Stimulated activated CD8-positive, alpha-beta memory T cell treated with anti-CD3 and anti-CD28 coated beads, Interleukin-4, amount 100 ng/mL, for 48 hours (primary cell): ENCODE measurements at regions not wholly inside any gene's neighbourhood (a gene's known extent, or its start where the extent isn't known, plus 50 kb on each side); places are given as distances from the start of the nearest gene placed in this dataset.

Source experiments
- DNase-seq: peaks from one replicate; pipeline ENCODE4 v3.0.0-alpha.2; 2020

DNA sequence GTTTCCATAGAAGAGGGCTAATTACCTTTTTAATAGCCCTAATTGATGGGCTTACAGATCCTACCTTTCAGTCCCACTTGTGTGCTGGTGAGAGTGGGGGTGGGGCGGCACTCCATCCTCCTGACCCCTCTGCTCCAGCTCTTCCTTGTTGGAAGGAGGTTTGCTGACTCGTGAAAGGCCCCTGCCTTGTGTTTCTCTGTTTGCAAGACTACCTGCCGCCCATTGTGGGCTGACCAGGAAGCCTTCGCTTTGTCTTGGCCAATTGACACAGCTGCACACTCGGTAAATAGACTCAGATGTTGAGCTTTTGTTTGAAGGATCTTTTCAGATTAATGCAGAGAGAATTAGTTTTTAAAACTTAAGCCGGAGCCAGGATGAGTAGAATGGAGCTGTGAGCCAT lies 197.3 kb upstream of the HES1 start:
- no peak for DNase-seq

DNA sequence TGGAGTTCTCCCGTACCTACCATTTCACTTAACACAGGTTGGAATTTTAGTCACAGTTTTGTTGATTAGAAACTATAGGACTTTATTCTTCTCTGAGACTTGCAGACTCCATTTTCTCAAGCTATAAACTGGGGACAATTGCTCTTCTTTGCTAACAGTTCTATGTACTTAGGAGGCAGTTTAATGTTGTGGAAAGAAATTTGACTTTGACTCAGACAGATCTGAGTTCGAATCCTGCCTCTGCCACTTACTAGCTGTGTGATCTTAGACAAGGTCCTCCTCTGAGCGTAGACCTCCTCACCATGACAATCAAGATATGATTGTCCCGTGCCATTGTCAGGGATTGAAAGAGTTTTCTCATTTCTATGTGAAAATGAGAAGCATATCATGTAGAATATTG lies 196.4 kb upstream of the HES1 start:
- no peak for DNase-seq

DNA sequence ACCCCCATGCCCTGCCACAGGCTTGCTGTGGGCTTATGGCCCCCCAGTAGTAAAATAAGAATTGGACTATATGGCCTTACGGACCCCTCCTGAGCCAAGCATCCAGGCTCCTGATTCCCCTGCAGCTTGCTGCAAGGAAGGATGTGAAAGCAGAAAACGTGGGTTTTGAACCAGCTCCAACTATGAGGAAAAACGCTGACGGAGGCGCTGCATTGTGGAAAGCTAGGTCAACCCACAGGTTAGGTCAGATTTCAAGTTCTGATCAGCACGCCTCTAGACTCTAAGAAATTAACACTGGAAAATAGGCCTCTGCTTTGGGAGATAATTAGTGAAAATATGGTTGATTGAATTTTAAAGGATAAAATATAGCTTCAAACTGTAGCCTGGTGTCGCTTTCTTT lies 195.4 kb upstream of the HES1 start:
- no peak for DNase-seq

DNA sequence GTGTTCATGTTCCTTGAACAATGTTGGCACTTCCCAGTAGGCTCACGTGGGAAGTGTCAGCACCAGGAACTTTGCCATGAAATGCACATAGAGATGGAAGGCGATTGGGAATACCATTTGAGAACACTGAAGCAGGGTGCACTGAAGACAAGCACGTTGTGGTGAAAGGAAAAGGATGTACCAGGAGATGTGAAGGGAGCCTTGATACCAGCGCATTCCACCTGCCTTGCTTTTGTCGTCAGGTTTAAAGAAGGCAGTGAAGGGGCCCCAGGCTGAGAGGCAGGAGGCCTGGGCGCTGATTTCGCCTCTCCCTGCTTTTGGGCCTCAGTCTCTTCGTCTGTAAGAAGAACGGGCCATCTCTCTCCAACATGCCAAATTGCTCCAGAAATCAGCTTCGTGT lies 194.5 kb upstream of the HES1 start:
- no peak for DNase-seq

DNA sequence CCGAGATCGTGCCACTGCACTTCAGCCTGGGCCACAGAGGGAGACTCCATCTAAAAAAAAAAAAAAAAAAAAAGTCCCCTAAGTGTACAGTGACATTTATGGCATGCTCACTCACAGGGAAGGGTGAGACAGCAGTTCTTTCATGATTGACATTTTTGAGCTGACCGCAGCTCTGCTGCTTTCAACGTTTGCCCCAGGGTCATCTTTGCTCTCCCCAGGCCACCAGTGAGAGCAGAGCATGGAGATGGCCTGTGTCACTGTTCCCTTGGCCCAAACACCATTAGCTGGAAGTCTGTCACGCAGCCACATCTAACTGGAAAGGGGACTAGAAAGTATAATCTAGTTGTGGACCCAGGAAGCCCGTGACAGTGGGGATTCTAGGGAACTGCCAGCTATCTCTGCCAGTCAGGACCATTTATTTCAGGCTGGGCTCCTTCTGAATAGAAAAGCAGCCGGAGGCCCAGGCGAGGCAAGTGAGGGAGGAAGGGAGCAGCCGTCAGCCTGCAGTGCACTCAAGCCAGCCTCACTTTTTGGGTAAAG lies 193.4 kb upstream of the HES1 start:
- DNase-seq = no peak

DNA sequence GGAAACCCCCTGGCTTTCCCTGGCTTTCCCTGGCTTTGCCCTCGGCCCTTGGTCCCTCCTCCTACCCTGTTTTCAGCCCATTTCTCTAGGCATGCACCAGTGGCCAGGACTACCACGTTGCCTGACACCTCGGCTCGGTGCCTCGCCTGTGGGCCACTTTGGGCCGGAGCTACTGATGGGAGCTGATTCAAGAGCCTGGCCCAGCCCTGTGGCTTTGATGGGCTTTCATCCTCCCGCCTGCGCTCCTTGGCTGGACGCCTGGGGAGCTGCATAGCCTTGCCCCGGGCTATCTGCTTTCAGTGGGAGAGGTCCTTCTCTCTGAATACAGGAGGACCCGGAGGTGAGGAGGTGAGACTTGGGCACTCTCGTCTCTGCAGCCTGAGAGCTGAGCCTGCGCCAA lies 192.7 kb upstream of the HES1 start:
- no peak for DNase-seq

DNA sequence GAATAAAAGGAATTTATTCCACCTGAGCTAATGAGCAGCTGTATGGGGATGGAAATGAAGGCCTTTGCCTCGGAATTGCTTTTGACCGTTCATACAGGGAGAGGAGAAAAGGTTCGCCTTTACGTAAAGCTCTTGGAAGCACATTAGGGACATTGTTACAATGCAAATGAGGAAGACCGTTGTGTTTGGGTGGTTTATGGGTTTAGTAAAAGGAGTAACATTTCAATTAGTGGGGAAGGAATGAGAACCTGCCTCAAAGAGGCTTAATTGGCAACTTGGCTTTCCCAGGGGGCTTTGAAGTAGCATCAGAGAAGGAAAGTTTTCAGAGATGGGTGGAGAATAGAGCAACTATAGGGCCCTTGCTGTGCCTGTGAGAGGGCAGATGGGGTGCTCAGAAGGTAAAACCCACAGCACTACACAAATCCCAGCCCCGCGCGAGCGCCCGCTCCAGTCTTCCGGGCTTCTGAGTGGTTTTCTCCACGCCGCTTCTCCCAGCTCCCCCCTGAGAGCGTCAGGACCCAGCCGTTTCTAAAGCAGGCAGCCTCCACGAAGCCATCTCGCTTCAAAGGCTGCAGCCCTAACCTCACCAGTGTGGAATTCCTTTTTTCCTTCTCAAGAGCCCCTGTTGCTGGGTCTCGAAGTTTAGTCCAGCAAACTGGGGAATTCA lies 192.0 kb upstream of the HES1 start:
- DNase-seq = no peak

DNA sequence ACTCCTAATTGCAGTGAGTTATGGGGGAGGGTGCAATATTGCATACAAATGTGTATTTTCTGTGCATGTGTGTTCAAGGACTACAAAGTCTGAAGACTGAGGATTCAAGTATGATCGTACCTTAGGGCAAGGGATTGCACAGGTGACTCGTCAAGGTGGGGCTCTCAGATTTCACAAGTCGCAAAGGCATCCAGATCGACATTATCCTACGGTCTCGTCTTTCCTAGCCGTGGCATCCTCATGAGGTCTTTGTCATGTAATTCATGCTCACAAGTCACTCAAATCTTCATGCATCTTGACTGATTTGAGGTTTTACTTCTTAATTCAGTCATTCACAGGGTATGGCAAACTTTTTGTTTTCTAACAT lies 191.4 kb upstream of the HES1 start:
- DNase-seq = no peak

DNA sequence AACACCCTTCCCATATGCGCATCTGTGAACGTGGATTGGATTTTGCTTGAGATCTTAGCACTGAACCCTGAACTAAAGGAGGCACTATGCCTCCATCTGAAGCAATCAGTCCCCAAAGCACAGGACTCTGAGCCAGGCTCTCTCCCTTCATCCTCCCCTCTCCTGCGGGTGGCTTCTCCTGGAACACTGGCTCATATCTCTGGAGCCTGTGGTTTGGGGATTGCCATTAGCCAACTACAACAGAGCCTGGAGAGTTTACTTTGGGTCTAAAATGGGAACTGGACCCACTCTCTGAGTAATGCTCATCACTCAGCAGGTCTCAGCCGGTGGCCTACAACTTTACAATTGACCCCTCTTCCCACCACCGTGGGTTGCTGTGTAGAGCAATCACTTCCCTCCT lies 190.8 kb upstream of the HES1 start:
- DNase-seq = no peak

DNA sequence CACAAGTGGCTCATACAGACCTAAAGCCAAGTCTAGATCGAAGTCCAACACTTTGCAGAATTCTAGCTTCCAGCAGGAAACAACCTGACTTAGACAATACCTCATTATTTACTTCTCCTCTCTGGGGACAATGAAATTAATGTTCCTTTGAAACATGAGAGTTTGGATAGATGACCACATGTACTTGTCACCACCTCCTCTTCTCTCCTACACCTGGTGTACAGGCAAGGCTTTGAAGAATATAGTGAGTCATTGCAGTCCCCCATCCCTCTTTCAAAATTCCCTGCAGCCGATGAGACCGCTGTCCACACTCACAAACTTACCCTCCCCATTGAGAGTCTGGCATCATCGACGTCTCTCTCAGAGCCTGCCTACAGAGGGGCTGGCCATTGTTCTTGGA lies 189.0 kb upstream of the HES1 start:
- DNase-seq = no peak

DNA sequence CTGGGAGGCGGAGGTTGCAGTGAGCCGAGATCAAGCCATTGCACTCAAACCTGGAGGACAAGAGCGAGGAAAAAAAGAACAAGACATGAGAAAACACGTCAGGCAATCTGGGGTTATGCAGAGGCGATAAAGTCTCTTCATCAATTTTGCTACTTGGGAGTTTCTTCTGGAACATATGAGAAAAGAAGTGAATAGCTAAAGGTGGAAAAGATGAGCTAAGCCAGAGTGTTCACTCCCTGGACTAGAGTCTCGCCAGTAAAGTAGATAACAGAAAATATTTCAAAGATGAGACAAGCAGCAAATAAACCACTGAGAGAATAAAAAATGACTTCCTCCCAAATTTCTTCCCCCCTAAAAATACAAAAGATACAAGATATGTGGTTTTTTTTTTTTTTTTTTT lies 188.4 kb upstream of the HES1 start:
- DNase-seq = no peak

DNA sequence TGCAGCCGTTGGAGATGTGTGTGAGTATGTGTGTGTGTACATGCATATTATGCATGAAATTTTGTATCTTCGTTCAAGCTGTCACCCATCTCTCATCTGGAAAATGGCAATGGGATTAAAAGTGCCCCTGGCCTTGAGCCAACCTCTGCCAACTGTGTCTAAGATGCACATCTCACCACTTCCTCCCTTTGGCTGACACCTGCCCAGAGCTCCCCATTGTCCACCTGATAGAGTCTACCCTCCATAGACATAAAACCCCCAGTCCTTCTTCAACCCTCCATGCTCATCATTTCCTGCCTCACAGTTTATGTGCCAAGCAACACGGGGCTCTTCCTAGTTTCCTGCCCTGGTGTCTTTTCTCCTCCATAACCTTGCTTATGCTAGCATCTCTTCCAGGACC lies 187.5 kb upstream of the HES1 start:
- DNase-seq = no peak

DNA sequence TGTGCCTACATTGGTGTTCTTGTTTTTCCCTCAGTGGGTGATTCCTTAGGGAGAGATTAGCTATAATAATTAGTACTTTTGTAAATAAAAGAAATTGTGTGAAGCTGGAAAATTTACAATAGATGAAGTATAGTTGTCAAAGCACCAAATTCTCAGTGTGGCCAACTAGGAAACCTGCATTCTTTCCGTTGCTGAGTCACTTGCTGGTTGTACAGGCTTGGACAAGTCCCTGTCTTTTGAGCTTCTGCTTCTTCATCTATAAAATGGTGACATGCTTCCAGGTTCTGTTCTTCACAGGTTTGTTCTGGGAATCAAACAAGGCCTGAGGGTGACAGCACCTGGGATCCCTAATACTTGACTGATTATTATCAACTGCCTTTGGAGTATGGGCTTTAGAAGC lies 184.1 kb upstream of the HES1 start:
- DNase-seq = no peak

DNA sequence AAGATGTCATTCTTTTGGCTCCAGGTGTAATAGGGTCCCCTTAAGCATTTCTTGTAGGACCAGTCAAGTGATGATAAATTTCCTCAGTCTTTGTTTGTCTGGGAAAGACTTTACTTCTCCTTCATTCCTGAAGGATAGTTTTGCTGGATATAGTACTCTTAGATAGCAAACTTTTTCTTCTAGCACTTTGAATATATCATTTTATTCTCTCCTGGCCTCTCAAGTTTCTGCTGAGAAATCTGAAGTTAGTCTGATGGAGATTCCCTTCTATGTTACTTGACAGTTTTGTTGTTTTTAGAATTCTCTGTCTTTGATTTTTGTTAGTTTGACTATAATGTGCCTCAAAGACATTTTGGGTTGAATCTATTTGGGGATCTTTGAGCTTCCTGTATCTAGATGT lies 181.2 kb upstream of the HES1 start:
- DNase-seq = no peak

DNA sequence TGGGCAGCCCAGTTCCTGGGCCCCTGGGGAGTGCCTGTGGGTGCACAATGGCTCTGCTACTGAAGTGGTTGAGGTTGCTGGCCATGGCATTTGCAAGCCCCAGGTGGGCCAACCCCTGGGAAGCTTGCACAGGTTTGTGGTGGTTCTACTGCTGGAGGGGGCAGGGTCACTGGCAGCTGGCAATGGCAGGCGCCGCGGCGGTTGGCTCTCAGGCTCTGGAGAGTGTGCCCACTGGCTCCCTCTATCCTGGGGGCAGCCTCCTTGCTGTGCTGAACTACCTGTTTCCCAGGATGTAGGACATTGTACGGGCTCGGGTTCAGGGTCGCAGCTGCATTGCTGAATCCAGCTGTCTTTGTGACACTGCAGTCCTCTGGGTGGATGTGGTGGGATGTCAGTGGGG lies 180.2 kb upstream of the HES1 start:
- no peak for DNase-seq

DNA sequence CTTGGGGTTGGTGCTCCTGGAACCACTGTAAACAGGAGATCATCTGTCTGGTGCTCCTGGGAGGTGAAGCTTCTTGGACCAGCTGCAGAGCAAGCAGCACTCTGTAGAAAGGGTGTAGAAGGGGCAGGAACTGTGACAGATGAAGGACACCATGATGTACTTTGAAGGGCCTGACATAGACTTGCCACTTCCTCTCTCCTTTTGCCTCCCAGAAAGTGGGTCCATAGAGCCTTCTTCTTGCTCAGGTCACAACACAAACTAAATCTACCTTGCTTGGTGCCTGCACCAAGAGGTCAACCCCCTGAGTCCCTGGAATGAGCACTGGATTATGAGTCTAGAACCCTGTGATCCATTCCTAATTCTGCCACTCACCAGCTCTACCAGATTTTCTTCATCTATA lies 176.1 kb upstream of the HES1 start:
- no peak for DNase-seq

DNA sequence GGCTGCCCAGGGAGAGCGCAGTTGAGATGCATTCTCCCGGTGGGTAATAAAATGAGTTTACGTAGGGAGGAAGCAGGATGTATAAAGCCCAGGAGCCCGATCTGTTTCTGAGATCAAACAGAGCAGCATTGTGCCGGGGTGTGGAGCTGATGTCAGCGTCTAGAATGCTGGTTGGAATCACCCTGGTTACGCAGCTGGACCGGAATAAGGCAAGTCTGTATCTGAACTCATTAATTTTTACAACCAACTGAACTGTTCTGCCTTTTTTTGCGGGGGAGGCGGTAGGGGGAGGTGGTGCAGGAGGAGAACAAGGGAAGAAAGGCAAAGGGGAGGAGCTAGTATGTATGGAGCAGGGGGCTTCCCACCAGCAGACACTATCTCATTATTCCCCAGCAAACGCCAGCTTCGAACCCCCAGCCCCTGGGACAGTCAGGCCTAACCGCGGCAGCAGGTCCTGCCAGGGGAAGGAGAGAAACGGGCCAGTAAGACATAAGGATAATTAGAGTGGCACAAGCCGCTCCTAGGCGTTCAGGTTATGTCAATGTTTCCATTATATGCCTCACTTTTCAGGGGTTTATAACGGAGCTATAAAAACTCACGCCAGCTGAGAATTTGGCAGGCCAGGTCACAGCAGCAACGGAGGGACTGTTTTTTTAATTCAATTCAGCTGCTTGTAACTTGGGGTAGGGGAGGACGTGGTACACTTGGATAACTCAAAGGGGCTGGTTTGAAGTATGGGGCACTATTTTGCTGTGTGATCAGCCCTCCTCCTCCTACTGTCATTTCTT lies 175.3 kb upstream of the HES1 start:
- no peak for DNase-seq

DNA sequence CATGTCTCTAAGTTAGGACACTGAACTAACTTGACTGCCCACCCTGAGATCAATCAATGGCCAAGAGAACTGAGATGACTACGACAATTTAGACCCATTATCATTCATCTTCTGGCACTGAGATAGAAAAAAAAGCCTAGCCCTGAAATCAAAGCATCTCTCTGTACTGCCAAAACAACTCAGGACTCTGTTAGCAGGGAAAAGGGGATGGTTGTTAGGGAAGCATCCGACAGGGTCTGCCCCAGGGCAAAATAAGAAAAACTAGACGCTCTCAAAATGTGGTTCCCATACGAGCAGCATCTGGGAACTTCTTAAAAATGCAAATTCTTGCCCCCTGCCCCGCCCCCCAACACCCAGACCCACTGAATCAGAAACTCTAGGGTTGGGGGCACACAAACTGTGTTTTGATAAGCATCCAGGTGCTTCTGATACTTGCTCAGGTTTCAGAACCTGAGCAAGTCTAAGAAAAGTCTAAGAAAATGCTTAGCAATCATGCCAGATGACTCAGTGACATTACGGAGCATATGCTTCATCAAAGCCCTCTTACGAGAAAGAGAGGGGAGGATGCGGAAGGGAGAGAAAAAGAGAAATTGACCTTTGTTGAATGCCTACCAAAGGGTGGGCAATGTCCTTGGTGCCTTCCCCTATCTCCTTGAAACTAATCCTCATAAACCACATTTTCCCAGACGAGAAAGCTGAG lies 172.8 kb upstream of the HES1 start:
- DNase-seq = no peak

DNA sequence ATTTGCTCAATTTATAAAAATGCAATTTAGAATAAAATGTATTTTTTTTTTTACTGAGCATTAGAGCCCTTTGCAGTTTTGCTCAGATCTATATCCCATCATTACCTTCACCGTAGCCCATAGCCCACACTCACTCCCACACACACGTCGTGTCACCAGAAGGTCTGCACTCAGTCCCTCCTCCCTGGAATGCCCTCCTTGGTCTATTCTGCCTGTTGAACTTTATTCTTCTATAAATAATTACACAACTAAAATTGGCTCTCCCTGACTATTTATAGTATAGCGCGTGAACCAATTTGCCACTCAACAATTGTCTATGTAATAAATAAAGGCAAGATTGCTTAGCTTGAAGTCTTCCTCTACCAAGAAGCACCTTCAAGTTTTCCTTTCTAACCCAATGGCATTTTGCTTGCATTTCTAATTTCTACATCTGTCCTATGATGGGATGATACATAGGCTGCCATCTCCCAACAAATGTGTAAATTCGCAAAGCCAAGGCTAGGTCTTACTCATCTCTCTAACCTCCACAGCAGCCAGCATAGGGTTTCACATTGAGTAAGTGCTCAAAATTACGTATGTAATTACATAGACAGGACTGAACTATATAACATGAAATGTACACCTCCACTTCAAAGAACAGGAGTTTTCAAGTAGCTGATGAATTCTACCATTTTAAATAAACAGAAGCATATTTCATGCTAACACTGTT lies 172.0 kb upstream of the HES1 start:
- DNase-seq = no peak

DNA sequence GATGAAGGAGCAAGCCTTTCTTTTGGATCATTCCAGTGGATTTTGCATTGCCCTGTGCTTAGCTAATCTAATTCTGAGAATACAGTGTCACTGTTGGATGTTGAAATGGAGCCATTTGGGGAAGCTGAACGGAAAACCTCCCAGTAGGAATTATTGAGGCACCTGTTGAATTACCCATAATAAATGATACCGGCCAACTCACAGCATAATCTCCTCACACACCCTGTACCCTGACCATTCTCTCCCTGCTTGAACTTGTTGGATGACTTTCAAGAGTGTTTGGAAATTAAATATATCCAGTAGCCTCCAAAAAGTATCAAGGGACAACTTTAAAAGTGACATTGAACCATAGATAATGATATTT lies 171.4 kb upstream of the HES1 start:
- no peak for DNase-seq

DNA sequence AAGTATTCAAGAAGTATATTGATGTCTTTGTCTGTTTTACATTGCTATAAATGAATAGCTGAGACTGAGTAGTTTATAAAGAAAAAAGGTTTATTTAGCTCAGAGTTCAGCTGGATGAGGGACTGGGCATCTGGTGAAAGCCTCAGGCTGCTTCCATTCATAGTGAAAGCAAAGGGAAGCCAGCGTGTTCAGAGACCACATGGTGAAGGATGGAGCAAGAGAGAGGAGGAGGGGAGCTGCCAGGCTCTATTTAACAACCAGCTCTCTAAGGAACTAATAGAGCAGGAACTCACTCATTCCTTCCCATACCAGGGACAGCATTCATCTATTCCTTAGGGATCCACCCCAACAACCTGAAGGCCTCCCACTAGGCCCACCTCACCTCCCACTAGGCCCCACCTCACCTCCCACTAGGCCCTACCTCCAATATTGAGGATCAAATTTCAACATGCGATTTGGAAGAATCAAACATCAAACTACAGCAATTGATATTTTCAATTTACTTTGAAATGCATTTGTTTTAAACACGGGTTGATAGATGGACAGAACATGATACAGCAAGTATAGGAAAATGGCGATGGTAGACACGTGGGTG lies 167.5 kb upstream of the HES1 start:
- no peak for DNase-seq

DNA sequence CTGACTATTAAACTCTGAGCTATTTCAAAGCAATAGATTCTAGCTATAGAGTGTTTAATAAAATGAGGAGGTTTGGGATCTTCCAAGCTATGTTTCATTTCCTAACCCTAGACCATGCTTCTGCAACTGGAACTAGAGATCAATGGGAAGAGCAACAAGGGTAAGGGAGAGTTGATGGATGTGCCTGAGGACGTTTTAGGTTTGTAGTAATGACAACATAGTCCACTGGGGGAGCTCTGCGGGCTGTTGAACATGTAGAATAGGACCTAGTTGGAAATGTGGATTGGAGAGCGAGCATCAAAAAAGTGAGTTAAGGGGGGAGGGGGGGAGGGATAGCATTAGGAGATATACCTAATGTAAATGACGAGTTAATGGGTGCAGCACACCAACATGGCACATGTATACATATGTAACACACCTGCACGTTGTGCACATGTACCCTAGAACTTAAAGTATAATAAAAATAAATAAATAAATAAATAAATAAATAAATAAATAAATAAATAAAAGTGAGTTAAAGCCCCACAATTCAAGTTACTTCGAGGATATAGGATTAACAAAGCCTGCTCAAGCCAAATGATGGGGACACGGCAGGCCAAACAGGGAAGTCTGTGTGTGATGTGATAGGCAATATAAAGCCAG lies 165.7 kb upstream of the HES1 start:
- peak; percentile 39 for DNase-seq

DNA sequence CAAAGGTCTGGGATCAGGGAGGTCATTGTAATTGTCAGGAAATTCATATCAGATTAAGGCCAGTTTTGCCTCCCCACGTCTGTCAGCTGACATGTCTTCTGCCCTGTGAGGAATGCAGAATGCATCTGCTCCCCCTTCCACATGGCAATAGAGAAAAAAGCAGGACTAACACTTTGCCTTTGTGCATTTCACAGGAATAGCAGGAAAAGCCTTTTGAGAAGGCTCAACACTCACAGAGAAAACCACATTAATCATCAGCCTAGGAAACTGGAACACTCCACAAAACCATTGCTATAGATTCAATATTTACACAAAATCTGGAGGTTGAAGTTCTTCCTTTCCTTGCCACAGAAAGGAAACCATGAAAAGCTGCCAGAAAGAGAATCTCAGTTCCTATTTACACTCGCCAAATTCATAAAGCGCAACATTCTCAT lies 165.2 kb upstream of the HES1 start:
- no peak for DNase-seq
